K562 (cell line): ENCODE measurements at regions not wholly inside any gene's neighbourhood (a gene's known extent, or its start where the extent isn't known, plus 50 kb on each side); places are given as distances from the start of the nearest gene placed in this dataset.

ENCODE experiments used
- ATAC-seq: fragments of 200-7000 bp; cut with Tn5 transposase; 3 replicates; pipeline ENCODE4 v1.9.1; 2020; ENCODE audit warnings: moderate library complexity
- BruUV-seq: library from RNA; stranded (reverse); fragments of 400-500 nt; replicated peaks from 2 replicates; lab custom pipeline; 2021; lab: Mats Ljungman, UMichigan
- CTCF ChIA-PET: fragments of 300-600 bp; formaldehyde crosslinking; extraction: SDS; loops from one replicate; lab custom pipeline; 2021; ENCODE audit warnings: low intra/inter-chr PET ratio; lab: Yijun Ruan, JAX
- POLR2A ChIA-PET: fragments of 300-600, 350-650 bp; sonication (Branson Sonifier 250); formaldehyde crosslinking; extraction: SDS; loops from one replicate; lab custom pipeline; 2021; ENCODE audit warnings: antibody characterized with exemption, inconsistent platforms; lab: Yijun Ruan, JAX
- DNase-seq, 4 experiments: peaks; one replicate each; pipeline versions ENCODE4 v3.0.0 to v3.0.0-alpha.2; 2011 to 2018; ENCODE audit warnings: low spot score in 3 of 4, mixed read lengths in 3 of 4; ENCODE audit errors: extremely low read depth in 1 of 4
- FAIRE-seq: peaks from 2 replicates; lab custom pipeline; 2011; peaks lifted over from hg19 to GRCh38; lab: Jason Lieb, UNC
- H2AFZ ChIP-seq: 2 replicates; pipeline ENCODE4 v1.6.0; 2011; ENCODE audit warnings: low read depth, low read length, control low read depth, inconsistent platforms
- H3K27ac ChIP-seq: fragments of 200-600 bp; 3 replicates; pipeline ENCODE4 v1.8.0; 2011; ENCODE audit warnings: low read depth, mild to moderate bottlenecking, control low read depth, inconsistent platforms, low read length, moderate library complexity, mixed read lengths; ENCODE audit errors: extremely low read depth
- H3K27me3 ChIP-seq, 2 experiments: fragments of 300-600 bp in 1 of 2; 2 replicates in 1 of 2; 3 replicates in 1 of 2; pipeline versions ENCODE4 v1.6.0 to v1.8.0; 2011; ENCODE audit warnings: inconsistent platforms in 2 of 2, low read length in 2 of 2, mild to moderate bottlenecking in 1 of 2, mixed read lengths in 1 of 2, moderate library complexity in 1 of 2; ENCODE audit not compliant: control insufficient read depth in 2 of 2, insufficient read depth in 2 of 2
- H3K36me3 ChIP-seq: fragments of 300-600 bp; 3 replicates; pipeline ENCODE4 v1.8.0; 2011; ENCODE audit warnings: mild to moderate bottlenecking, low read length, inconsistent platforms; ENCODE audit not compliant: control insufficient read depth, insufficient read depth
- H3K4me1 ChIP-seq, 2 experiments: fragments of 200-600 bp in 1 of 2; replicated peaks in 1 of 2; 2 replicates in 1 of 2; 3 replicates in 1 of 2; pipeline versions ENCODE4 v1.5.1 to v1.8.0; 2011; ENCODE audit warnings: inconsistent platforms in 2 of 2, low read length in 2 of 2, mild to moderate bottlenecking in 1 of 2, mixed read lengths in 1 of 2, moderate library complexity in 1 of 2; ENCODE audit not compliant: control insufficient read depth in 2 of 2, insufficient read depth in 2 of 2
- H3K4me2 ChIP-seq: 2 replicates; pipeline ENCODE4 v1.6.1; 2011; ENCODE audit warnings: low read length, control low read depth, inconsistent platforms, mixed read lengths; ENCODE audit not compliant: insufficient read depth
- H3K4me3 ChIP-seq: fragments of 200-600 bp; sonication (generic), shearing (Covaris generic); 2 replicates; pipeline ENCODE4 v1.5.1; 2016; ENCODE audit warnings: control low read depth, inconsistent platforms
- H3K79me2 ChIP-seq: fragments of 200-600 bp; 3 replicates; pipeline ENCODE4 v1.8.0; 2011; ENCODE audit warnings: low read length, inconsistent platforms; ENCODE audit not compliant: control insufficient read depth, insufficient read depth
- H3K9ac ChIP-seq, 2 experiments: 2 replicates each; pipeline versions ENCODE4 v1.6.0 to v1.6.1; 2011; ENCODE audit warnings: low read depth in 2 of 2, low read length in 2 of 2, control low read depth in 1 of 2, inconsistent platforms in 1 of 2, mild to moderate bottlenecking in 1 of 2, mixed read lengths in 1 of 2; ENCODE audit not compliant: insufficient read depth in 1 of 2
- H3K9me1 ChIP-seq: one replicate; pipeline ENCODE4 v1.6.0; 2011; ENCODE audit warnings: inconsistent platforms, mild to moderate bottlenecking, low read length, moderate library complexity; ENCODE audit not compliant: control insufficient read depth, insufficient read depth
- H3K9me3 ChIP-seq: replicated peaks from 2 replicates; pipeline ENCODE4 v1.5.1; 2011; ENCODE audit warnings: low read depth, low read length, inconsistent platforms; ENCODE audit not compliant: control insufficient read depth, insufficient read depth
- H4K20me1 ChIP-seq: replicated peaks from 2 replicates; pipeline ENCODE4 v1.6.1; 2011; ENCODE audit warnings: low read length, inconsistent platforms, mixed read lengths; ENCODE audit not compliant: control insufficient read depth, insufficient read depth
- BMI1 ChIP-seq: fragments of 150-350 bp; IDR thresholded peaks from 2 replicates; pipeline ENCODE4 v1.6.1; 2014; ENCODE audit warnings: low read length
- BRF1 ChIP-seq: IDR thresholded peaks from 3 replicates; pipeline ENCODE4 v1.6.1; 2011; ENCODE audit warnings: borderline replicate concordance, mild to moderate bottlenecking; ENCODE audit not compliant: insufficient read length; ENCODE audit errors: extremely low read depth
- CXXC5 ChIP-seq: fragments of 250-450 bp; sonication (Bioruptor Pico); IDR thresholded peaks from 2 replicates; pipeline ENCODE4 v1.8.0; 2022; ENCODE audit warnings: inconsistent platforms, mild to moderate bottlenecking, moderate library complexity
- ETV5 ChIP-seq: sonication (generic); formaldehyde crosslinking; IDR thresholded peaks from 2 replicates; pipeline ENCODE4 v1.4.0; 2020; ENCODE audit warnings: low read depth, mild to moderate bottlenecking, missing genetic modification reagents
- GABPB2 ChIP-seq: fragments of 250-450 bp; sonication (Bioruptor Pico); conservative IDR thresholded peaks from 2 replicates; pipeline ENCODE4 v1.5.1; 2021; ENCODE audit warnings: mild to moderate bottlenecking
- GATA2 ChIP-seq: sonication (generic); formaldehyde crosslinking; IDR thresholded peaks from 2 replicates; pipeline ENCODE4 v1.4.0; 2020; ENCODE audit warnings: mild to moderate bottlenecking, missing genetic modification reagents
- HDAC1 ChIP-seq, 2 experiments: fragments of 450-650 bp; IDR thresholded peaks; 2 replicates each; pipeline ENCODE4 v1.6.1; 2016 to 2017; ENCODE audit warnings: inconsistent platforms in 1 of 2, mild to moderate bottlenecking in 1 of 2, moderate library complexity in 1 of 2
- JUN ChIP-seq, 2 experiments: sonication (generic) in 1 of 2; formaldehyde crosslinking in 1 of 2; IDR thresholded peaks; 2 replicates each; pipeline versions ENCODE4 v1.6.1 to v1.8.0; 2012 to 2022; ENCODE audit warnings: borderline replicate concordance in 2 of 2, mild to moderate bottlenecking in 2 of 2, improper control_type of control experiment in 1 of 2, low read depth in 1 of 2, low read length in 1 of 2, missing genetic modification reagents in 1 of 2
- KLF16 ChIP-seq: IDR thresholded peaks from 2 replicates; pipeline ENCODE4 v1.6.1; 2016; ENCODE audit warnings: antibody characterized with exemption
- PKNOX1 ChIP-seq: fragments of 450-650 bp; IDR thresholded peaks from 2 replicates; pipeline ENCODE4 v1.6.1; 2016
- SMAD3 ChIP-seq: fragments of 450-650 bp; formaldehyde crosslinking; conservative IDR thresholded peaks from 2 replicates; pipeline ENCODE4 v1.4.0; 2020; ENCODE audit warnings: mild to moderate bottlenecking
- TAF9B ChIP-seq: fragments of 450-650 bp; IDR thresholded peaks from 2 replicates; pipeline ENCODE4 v1.6.1; 2018; ENCODE audit warnings: mild to moderate bottlenecking; ENCODE audit not compliant: partially characterized antibody
- WGBS: fragments of 100-300 bp; shearing (Covaris generic); methylation state at CpG from one replicate; pipeline ENCODE4 v1.1.6; 2016; ENCODE audit warnings: low coverage, mixed read lengths; ENCODE audit not compliant: insufficient coverage; ENCODE audit errors: missing lambda C conversion rate; 5-methylcytosine and 5-hydroxymethylcytosine counted together
- in situ Hi-C: fragments of 300-500 bp; cut with MboI; formaldehyde crosslinking; loops from 4 replicates; pipeline ENCODE4 v1.15.0; 2018; ENCODE audit warnings: inconsistent platforms, mixed read lengths
- intact Hi-C: fragments of 100-400 bp; cut with micrococcal nuclease; formaldehyde crosslinking; loops from 2 replicates; pipeline ENCODE4 v1.14.2; 2022
- TF ChIP-seq, protein P1 (sequence below): fragments of 250-450 bp; sonication (Bioruptor Pico); IDR thresholded peaks from 2 replicates; pipeline ENCODE4 v1.9.0; 2021; ENCODE audit warnings: mild to moderate bottlenecking
- TF ChIP-seq, protein P2 (sequence below): fragments of 450-650 bp; conservative IDR thresholded peaks from 2 replicates; pipeline ENCODE4 v1.6.1; 2016; ENCODE audit warnings: missing genetic modification characterization, low read depth, mild to moderate bottlenecking, missing compliant biosample characterization, moderate library complexity

- no TSS peak for BruUV-seq
- no peak overlapping the region for H3K27ac ChIP-seq
- H3K9ac ChIP-seq: no peak overlapping the region
- no peaks in the 10 kb centered on the region for H3K27me3 ChIP-seq
- TF ChIP-seq BRF1 (no peak), GABPB2 (CRISPR knock-in tag) (no peak), CXXC5 (CRISPR knock-in tag) (no peak), GATA2 (CRISPR knock-in tag) (no peak), SMAD3 (no peak), HDAC1 (IDR thresholded peaks at IDR 0.05) (no peak)
- H3K79me2 ChIP-seq: no peaks in the 10 kb centered on the region
- intact Hi-C loops (no loop called here), in situ Hi-C loops (no loop called here)
- no peak overlapping the region for H3K4me2 ChIP-seq
- ATAC-seq (no peak), DNase-seq (no peak), FAIRE-seq (no peak)
- POLR2A ChIA-PET: interaction anchor here (0.6 kb wide), 2 partner anchors 353 to 1656 kb away, joined by 3 read pairs; partner anchors contain the start of genes MRPL47 and NDUFB5
- H2AFZ ChIP-seq: no peak overlapping the region
- no peaks in the 10 kb centered on the region for H4K20me1 ChIP-seq
- no peaks in the 10 kb centered on the region for H3K36me3 ChIP-seq
- CTCF ChIA-PET: no interaction called here
- WGBS: 0% methylated on average over 4 of the region's 4 CpGs
- H3K9me3 ChIP-seq: no peaks in the 10 kb centered on the region
- H3K9me1 ChIP-seq: no peaks in the 10 kb centered on the region
- no peaks in the 10 kb centered on the region for H3K4me1 ChIP-seq
- H3K4me3 ChIP-seq: no peak overlapping the region
Observed at GRCh38 chr3:177948716-177949425, 587.4 kb upstream of the KCNMB2 start.

DNA sequence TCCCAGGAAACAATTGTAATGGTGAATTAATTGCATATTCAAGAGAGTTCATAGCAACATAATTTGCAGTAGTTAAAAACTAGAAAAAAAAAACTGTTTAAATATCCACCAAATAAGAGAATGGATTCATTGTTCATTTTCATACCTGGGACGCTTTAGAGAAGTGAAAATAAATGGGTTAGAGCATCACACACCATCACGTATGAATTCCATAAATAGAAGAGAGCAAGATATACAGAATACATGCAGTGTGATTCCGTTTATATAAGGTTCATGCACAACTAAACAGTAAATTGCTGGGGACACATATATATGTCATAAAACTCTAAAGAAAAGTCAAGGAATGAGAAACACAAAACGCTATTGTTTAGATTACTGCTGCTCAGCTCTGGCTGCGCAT, 577.0 kb upstream of the KCNMB2 start:
- Histone ChIP-seq H3K4me3 (no peak overlapping the region), H3K4me2 (no peak overlapping the region), H3K4me1 (no peaks in the 10 kb centered on the region), H3K36me3 (no peaks in the 10 kb centered on the region), H4K20me1 (no peaks in the 10 kb centered on the region), H3K9me1 (no peaks in the 10 kb centered on the region), H3K27me3 (no peaks in the 10 kb centered on the region), H3K9me3 (no peaks in the 10 kb centered on the region), H3K9ac (no peak overlapping the region), H3K27ac (no peak overlapping the region), H3K79me2 (no peaks in the 10 kb centered on the region), H2AFZ (no peak overlapping the region)
- FAIRE-seq (no peak), DNase-seq (no peak), ATAC-seq (no peak)
- no TSS peak for BruUV-seq
- intact Hi-C loops: no loop called here
- in situ Hi-C loops: no loop called here
- 4% methylated on average over 5 of the region's 5 CpGs for WGBS
- CTCF ChIA-PET: no interaction called here
- POLR2A ChIA-PET: no interaction called here
- TF ChIP-seq, protein P1, sequence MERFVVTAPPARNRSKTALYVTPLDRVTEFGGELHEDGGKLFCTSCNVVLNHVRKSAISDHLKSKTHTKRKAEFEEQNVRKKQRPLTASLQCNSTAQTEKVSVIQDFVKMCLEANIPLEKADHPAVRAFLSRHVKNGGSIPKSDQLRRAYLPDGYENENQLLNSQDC (CRISPR knock-in tag): no peak
- no peak for TF ChIP-seq ETV5 (CRISPR knock-in tag)
- TF ChIP-seq KLF16: no peak
- no peak for TF ChIP-seq BMI1
- no peak for TF ChIP-seq PKNOX1
- TF ChIP-seq, protein P2, sequence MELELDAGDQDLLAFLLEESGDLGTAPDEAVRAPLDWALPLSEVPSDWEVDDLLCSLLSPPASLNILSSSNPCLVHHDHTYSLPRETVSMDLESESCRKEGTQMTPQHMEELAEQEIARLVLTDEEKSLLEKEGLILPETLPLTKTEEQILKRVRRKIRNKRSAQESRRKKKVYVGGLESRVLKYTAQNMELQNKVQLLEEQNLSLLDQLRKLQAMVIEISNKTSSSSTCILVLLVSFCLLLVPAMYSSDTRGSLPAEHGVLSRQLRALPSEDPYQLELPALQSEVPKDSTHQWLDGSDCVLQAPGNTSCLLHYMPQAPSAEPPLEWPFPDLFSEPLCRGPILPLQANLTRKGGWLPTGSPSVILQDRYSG (tag): no peak
- TF ChIP-seq TAF9B: no peak
- no peak for TF ChIP-seq JUN (IDR thresholded peaks at IDR 0.05; ENCODE audit: borderline replicate concordance, low read depth, low read length)
- TF ChIP-seq JUN (CRISPR knock-in tag; IDR thresholded peaks at IDR 0.05; ENCODE audit: borderline replicate concordance): no peak
